HEK293T (cell line): ENCODE measurements at regions not wholly inside any gene's neighbourhood (a gene's known extent, or its start where the extent isn't known, plus 50 kb on each side); places are given as distances from the start of the nearest gene placed in this dataset.

ENCODE experiments used
- ARNT ChIP-seq: fragments of 450-650 bp; IDR thresholded peaks from 2 replicates; pipeline ENCODE4 v1.6.1; 2017; ENCODE audit warnings: mild to moderate bottlenecking
- BHLHE40 ChIP-seq: fragments of 450-650 bp; IDR thresholded peaks from 2 replicates; pipeline ENCODE4 v1.6.1; 2016; ENCODE audit warnings: mild to moderate bottlenecking, moderate library complexity, borderline replicate concordance
- SP1 ChIP-seq: fragments of 450-650 bp; IDR thresholded peaks from 2 replicates; pipeline ENCODE4 v1.6.1; 2017
- TF ChIP-seq, protein P1 (sequence below): fragments of 450-650 bp; IDR thresholded peaks from 2 replicates; pipeline ENCODE4 v1.6.1; 2016

DNA sequence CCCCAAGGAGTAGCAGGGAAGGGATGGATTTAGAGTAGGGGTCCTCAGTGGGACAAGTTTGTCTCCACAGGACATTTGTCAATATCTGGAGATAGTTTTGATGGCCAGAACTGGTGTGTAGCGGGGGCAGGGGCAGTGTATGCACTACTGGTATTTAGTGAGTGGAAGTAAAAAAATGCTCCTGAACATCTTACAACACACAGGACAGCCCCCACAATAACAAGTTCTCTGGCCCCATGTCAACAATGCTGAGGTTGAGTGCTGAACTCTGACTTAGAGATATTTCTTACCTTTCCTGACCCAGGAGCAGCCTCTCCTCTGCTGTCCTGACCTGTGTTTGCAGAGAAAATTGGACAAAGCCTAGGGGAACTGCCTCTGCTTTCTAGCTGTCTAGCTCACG lies 365.8 kb downstream of the HAPSTR1 start:
- TF ChIP-seq SP1 (no peak), BHLHE40 (no peak), ARNT (no peak)
- TF ChIP-seq, protein P1, sequence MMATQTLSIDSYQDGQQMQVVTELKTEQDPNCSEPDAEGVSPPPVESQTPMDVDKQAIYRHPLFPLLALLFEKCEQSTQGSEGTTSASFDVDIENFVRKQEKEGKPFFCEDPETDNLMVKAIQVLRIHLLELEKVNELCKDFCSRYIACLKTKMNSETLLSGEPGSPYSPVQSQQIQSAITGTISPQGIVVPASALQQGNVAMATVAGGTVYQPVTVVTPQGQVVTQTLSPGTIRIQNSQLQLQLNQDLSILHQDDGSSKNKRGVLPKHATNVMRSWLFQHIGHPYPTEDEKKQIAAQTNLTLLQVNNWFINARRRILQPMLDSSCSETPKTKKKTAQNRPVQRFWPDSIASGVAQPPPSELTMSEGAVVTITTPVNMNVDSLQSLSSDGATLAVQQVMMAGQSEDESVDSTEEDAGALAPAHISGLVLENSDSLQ, result no peak
